Duodenal mucosa (tissue), 2 donors: ENCODE measurements at regions not wholly inside any gene's neighbourhood (a gene's known extent, or its start where the extent isn't known, plus 50 kb on each side); places are given as distances from the start of the nearest gene placed in this dataset.
A peak's percentile ranks its signal among the peaks of the same experiment; 100 is the strongest.

Experiments used
- H3K27ac ChIP-seq: one replicate; pipeline ENCODE4 v1.7.0; 2013; ENCODE audit warnings: low read depth, low read length
- H3K27me3 ChIP-seq, 2 donors: one replicate each; pipeline ENCODE4 v1.7.0; 2013; ENCODE audit warnings: low read length in 2 of 2, control low read depth in 1 of 2; ENCODE audit not compliant: insufficient read depth in 2 of 2, control insufficient read depth in 1 of 2
- H3K36me3 ChIP-seq, 2 donors: one replicate each; pipeline ENCODE4 v1.7.0; 2013; ENCODE audit warnings: low read length in 2 of 2, control low read depth in 1 of 2; ENCODE audit not compliant: insufficient read depth in 2 of 2, control insufficient read depth in 1 of 2
- H3K4me1 ChIP-seq, 2 donors: one replicate each; pipeline ENCODE4 v1.7.0; 2013; ENCODE audit warnings: low read length in 2 of 2, control low read depth in 1 of 2; ENCODE audit not compliant: insufficient read depth in 2 of 2, control insufficient read depth in 1 of 2
- H3K4me3 ChIP-seq, 2 donors: one replicate each; pipeline ENCODE4 v1.7.0; 2013; ENCODE audit warnings: low read length in 2 of 2, low read depth in 1 of 2
- H3K9ac ChIP-seq, 2 donors: one replicate each; pipeline ENCODE4 v1.7.0; 2013; ENCODE audit warnings: low read length in 2 of 2, low read depth in 1 of 2
- H3K9me3 ChIP-seq, 2 donors: one replicate each; pipeline ENCODE4 v1.7.0; 2013; ENCODE audit warnings: low read length in 2 of 2, control low read depth in 1 of 2; ENCODE audit not compliant: control insufficient read depth in 1 of 2

DNA sequence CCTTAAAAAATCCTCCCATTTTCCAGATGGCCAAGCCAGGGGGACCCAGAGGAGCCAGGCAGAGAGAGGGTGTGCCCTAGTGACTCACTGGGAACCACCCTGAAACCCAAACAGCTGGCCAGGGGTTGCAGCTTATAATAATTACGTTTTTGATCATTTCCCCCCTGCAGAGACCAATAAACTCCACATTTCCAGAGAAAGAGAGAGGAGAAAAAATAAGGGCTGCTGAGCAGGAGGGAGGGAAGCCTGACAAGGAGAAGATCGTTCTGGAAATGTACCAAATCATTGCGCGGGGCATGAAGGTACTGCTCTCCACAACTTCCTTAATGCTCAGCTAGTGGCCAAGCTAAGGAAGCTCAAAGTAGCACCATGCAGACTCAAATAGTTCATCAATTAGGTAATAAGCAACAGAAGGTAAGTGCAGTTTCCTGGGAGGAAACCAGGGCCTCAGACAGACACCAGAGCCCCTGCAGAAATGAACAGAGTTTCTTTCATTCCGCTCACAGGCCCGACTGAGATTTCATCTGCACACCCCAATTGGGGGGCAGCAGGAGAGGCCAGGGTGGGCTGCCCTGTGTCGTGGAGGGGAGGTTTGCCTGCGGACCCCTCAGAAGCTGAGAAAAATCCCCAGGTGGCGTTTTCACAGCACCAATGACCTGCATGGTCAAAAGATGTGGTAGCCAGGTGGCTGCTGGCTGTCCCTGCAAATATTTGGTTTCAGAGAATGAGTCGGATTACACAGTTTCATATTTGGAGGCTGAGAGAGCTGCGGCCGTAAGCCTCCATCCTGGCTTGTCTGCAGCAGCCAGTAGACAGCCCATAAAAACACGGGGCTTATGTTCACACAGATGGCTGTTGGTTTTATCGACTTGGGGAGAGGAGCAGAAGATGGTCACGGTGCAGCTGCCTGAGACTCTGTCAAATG lies 153.2 kb upstream of the LYZL2 start:
- Histone ChIP-seq H3K27ac (peak overlapping the region; percentile 18), H3K4me1 (peaks cover 6 to 8% of the 10 kb centered on the region in 2 donors), H3K9me3 (no peaks in the 10 kb centered on the region), H3K36me3 (no peaks in the 10 kb centered on the region), H3K27me3 (no peaks in the 10 kb centered on the region), H3K4me3 (no peak overlapping the region), H3K9ac (no peak overlapping the region)

GRCh38 chr10:30782157-30782536 lies 152.6 kb upstream of the LYZL2 start:
- Histone ChIP-seq H3K4me3 (no peak overlapping the region), H3K9me3 (no peaks in the 10 kb centered on the region), H3K9ac (no peak overlapping the region), H3K4me1 (peaks cover 6 to 8% of the 10 kb centered on the region in 2 donors), H3K36me3 (no peaks in the 10 kb centered on the region), H3K27me3 (no peaks in the 10 kb centered on the region), H3K27ac (no peak overlapping the region)

- H3K9ac ChIP-seq = no peak overlapping the region
- no peaks in the 10 kb centered on the region for H3K9me3 ChIP-seq
- H3K4me3 ChIP-seq = no peak overlapping the region
- no peak overlapping the region for H3K27ac ChIP-seq
- no peaks in the 10 kb centered on the region for H3K36me3 ChIP-seq
- no peaks in the 10 kb centered on the region for H3K27me3 ChIP-seq
- peaks cover 6 to 8% of the 10 kb centered on the region in 2 donors for H3K4me1 ChIP-seq
Measured at GRCh38 chr10:30781670-30782121, 152.1 kb upstream of the LYZL2 start.

GRCh38 chr10:30778769-30779168 lies 149.2 kb upstream of the LYZL2 start:
- no peaks in the 10 kb centered on the region for H3K36me3 ChIP-seq

GRCh38 chr10:30775779-30776591 lies 146.4 kb upstream of the LYZL2 start:
- Histone ChIP-seq H3K36me3 (no peaks in the 10 kb centered on the region), H3K4me1 (no peaks in the 10 kb centered on the region), H3K27me3 (no peaks in the 10 kb centered on the region), H3K4me3 (no peak overlapping the region), H3K27ac (no peak overlapping the region), H3K9me3 (peaks cover 5% of the 10 kb centered on the region in 2 donors), H3K9ac (no peak overlapping the region)

More at GRCh38 chr10:30778769-30779168, 149.2 kb upstream of the LYZL2 start:
- no peak overlapping the region for H3K27ac ChIP-seq
- peaks cover 1 to 3% of the 10 kb centered on the region in 2 donors for H3K4me1 ChIP-seq
- no peaks in the 10 kb centered on the region for H3K9me3 ChIP-seq
- H3K9ac ChIP-seq = no peak overlapping the region
- no peaks in the 10 kb centered on the region for H3K27me3 ChIP-seq
- no peak overlapping the region for H3K4me3 ChIP-seq

- Histone ChIP-seq H3K4me3 (no peak overlapping the region), H3K27me3 (no peaks in the 10 kb centered on the region), H3K27ac (no peak overlapping the region), H3K36me3 (no peaks in the 10 kb centered on the region), H3K9ac (no peak overlapping the region), H3K9me3 (peaks cover 17 to 20% of the 10 kb centered on the region in 2 donors), H3K4me1 (no peaks in the 10 kb centered on the region)
Measured at GRCh38 chr10:30774261-30774660, 144.7 kb upstream of the LYZL2 start.

DNA sequence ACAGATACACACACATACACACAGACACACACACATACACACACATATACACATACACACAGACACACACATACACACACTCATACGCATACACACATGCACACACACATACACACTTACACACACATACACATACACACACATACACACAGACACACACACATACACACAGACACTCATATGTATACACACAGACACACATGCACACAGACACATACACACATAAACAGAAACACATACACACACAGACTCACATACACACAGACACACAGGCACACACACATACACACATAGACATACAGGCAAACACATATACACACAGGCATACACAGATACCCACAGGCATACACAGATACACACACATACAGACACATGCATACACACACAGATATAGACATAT lies 143.9 kb upstream of the LYZL2 start:
- Histone ChIP-seq H3K9ac (no peak overlapping the region), H3K9me3 (peaks cover 18 to 20% of the 10 kb centered on the region in 2 donors), H3K27me3 (no peaks in the 10 kb centered on the region)

GRCh38 chr10:30770816-30771215 lies 141.3 kb upstream of the LYZL2 start:
- Histone ChIP-seq H3K9ac (no peak overlapping the region), H3K9me3 (peaks cover 18 to 20% of the 10 kb centered on the region in 2 donors), H3K27me3 (no peaks in the 10 kb centered on the region), H3K4me1 (no peaks in the 10 kb centered on the region), H3K27ac (no peak overlapping the region), H3K36me3 (no peaks in the 10 kb centered on the region), H3K4me3 (no peak overlapping the region)

More for the DNA sequence above, 143.9 kb upstream of the LYZL2 start:
- Histone ChIP-seq H3K27ac (no peak overlapping the region), H3K36me3 (no peaks in the 10 kb centered on the region), H3K4me1 (no peaks in the 10 kb centered on the region), H3K4me3 (no peak overlapping the region)

DNA sequence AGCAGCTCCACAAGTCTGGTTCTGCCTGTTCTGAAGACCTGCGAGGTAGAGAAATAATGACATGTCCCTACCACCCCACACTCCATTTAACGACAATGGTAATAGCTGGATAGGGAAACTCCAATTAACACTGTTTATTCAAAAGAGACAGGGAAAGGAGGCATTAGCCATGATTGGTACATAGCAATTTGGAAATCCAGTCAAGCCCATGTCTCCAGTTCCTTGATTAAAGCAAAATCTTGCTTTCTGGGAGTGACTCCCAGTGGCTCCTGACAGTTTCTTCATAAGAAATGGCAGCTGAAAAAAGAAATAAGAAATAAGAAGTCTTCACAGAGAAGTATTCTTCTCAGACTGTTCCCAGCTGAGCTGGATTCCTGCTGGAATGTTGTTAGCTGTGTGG lies 140.7 kb upstream of the LYZL2 start:
- H3K27ac ChIP-seq = no peak overlapping the region
- no peaks in the 10 kb centered on the region for H3K27me3 ChIP-seq
- H3K36me3 ChIP-seq = no peaks in the 10 kb centered on the region
- no peak overlapping the region for H3K9ac ChIP-seq
- H3K4me1 ChIP-seq = no peaks in the 10 kb centered on the region
- peaks cover 18 to 20% of the 10 kb centered on the region in 2 donors for H3K9me3 ChIP-seq
- no peak overlapping the region for H3K4me3 ChIP-seq

GRCh38 chr10:30769361-30769760 lies 139.8 kb upstream of the LYZL2 start:
- no peak overlapping the region for H3K27ac ChIP-seq
- H3K9me3 ChIP-seq = peaks cover 18 to 20% of the 10 kb centered on the region in 2 donors
- no peak overlapping the region for H3K4me3 ChIP-seq
- H3K36me3 ChIP-seq = no peaks in the 10 kb centered on the region
- no peaks in the 10 kb centered on the region for H3K27me3 ChIP-seq
- H3K9ac ChIP-seq = no peak overlapping the region
- H3K4me1 ChIP-seq = no peaks in the 10 kb centered on the region
